Activated T-helper 1 cell treated with anti-CD3 and anti-CD28 coated beads, Interleukin-12 subunit alpha, Interleukin-12 subunit beta, Interleukin-2, Interleukin-4 antibody, amounts not matched to agents 30 ng/mL and 10 ng/mL and 1 ng/mL, durations not matched to agents 14 hours and 24 hours and 36 hours (primary cell): ENCODE measurements at regions not wholly inside any gene's neighbourhood (a gene's known extent, or its start where the extent isn't known, plus 50 kb on each side); places are given as distances from the start of the nearest gene placed in this dataset.
A peak's percentile ranks its signal among the peaks of the same experiment; 100 is the strongest.

Experiments
- DNase-seq: peaks from one replicate; pipeline ENCODE4 v3.0.0; 2021; ENCODE audit warnings: low spot score
- H3K27ac Mint-ChIP-seq: one replicate; pipeline ENCODE4 v1.8.0; 2021; ENCODE audit warnings: mild to moderate bottlenecking, mixed read lengths
- H3K27me3 Mint-ChIP-seq: one replicate; pipeline ENCODE4 v1.8.0; 2022; ENCODE audit warnings: mild to moderate bottlenecking, moderate library complexity, mixed read lengths; ENCODE audit not compliant: insufficient read depth
- H3K36me3 Mint-ChIP-seq: one replicate; pipeline ENCODE4 v1.8.0; 2021; ENCODE audit warnings: low read depth, mixed read lengths
- H3K4me1 Mint-ChIP-seq: one replicate; pipeline ENCODE4 v1.8.0; 2021; ENCODE audit warnings: low read depth, mixed read lengths
- H3K4me3 Mint-ChIP-seq: one replicate; pipeline ENCODE4 v1.8.0; 2021; ENCODE audit warnings: mild to moderate bottlenecking, moderate library complexity, mixed read lengths
- H3K9me3 Mint-ChIP-seq: one replicate; pipeline ENCODE4 v1.8.0; 2021; ENCODE audit warnings: mixed read lengths
- intact Hi-C: fragments of 100-400 bp; cut with micrococcal nuclease; formaldehyde crosslinking; loops from one replicate; pipeline ENCODE4 v1.15.1; 2024

DNA sequence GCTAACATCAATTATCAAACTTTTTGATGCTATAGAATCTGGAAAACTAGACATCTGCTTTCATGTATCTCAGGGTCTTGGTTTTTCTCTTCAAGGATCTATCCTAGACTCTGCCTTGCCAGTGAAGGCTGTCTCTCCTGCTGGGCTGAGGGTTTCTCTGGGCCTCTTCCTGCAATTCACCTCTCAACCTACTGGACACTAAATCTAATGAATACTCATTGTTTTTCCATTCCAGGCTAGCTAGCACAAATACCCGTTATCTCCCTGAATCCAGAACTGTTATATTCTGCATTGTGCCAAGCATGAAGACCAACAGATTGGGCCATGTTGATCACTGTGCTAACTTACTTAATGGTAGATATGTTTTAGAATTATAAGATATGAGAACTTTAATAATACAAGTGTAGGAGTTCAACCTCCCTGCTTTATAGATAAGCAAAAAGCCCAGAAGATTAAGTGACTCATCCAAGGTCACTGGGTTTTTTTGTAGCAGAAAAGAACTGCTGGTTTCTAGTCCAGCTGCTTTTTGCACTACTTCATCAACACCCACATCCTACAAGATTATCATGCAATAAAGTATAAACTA, 56.5 kb upstream of the RNF38 start:
- Mint-ChIP-seq H3K4me1 (peaks cover 49% of the 10 kb centered on the region), H3K27ac (no peak overlapping the region), H3K36me3 (peaks cover 8% of the 10 kb centered on the region), H3K27me3 (no peaks in the 10 kb centered on the region), H3K9me3 (no peaks in the 10 kb centered on the region), H3K4me3 (peak overlapping the region; percentile 43)
- no peak for DNase-seq
- intact Hi-C loops = no loop called here

DNA sequence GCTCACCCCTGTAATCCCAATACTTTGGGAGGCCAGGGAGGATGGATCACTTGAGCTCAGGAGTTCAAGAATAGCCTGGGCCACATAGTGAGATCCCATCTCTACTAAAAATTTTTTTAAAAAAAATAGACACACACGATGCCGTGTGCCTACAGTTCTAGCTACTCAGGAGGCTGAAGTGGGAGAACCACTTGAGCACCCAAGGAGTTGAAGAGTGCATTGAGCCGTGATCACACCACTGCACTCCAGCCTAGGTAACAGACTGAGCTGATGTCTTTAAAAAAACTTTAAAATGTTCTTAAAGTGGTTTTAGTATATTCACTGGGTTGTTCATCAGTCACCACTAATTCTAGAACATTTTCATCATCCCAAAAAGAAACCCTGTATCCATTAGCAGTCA, 51.9 kb upstream of the RNF38 start:
- no peaks in the 10 kb centered on the region for H3K27me3 Mint-ChIP-seq
- intact Hi-C loops = no loop called here
- no peak overlapping the region for H3K4me3 Mint-ChIP-seq
- H3K4me1 Mint-ChIP-seq = peaks cover 8% of the 10 kb centered on the region
- DNase-seq = no peak
- no peaks in the 10 kb centered on the region for H3K9me3 Mint-ChIP-seq
- H3K36me3 Mint-ChIP-seq = peaks cover 6% of the 10 kb centered on the region
- H3K27ac Mint-ChIP-seq = no peak overlapping the region

DNA sequence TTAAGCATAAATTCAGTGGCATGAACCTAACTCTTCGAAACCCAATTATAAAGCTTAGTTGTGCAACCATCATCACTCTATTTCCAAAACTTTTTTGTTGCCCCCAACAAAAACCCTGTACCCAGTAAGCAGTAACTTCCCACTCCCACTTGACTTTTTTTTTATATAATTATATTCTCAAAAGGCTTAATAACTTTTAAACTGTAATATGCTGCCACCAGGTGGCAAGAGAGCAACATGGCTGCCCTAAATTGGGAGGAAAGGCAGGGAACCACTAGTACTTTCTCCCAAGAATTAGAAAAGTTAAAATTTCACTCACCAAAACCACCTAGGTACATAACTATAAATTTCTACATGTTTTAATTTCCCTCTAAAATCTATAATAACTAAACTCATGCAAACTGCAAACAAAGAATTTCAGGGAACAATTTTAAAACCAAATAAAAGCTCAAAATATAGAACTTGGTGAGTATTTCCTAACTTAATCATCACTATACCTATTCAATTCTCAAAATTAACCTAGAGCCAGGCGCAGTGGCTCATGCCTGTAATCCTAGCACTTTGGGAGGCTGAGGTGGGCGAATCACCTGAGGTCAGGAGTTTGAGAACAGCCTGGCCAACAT, 50.2 kb upstream of the RNF38 start:
- intact Hi-C loops = loop anchor here (1.0 kb wide), 3 partner anchors 8 to 105 kb away; no protein-coding TSS in a partner anchor
- DNase-seq = no peak
- Mint-ChIP-seq H3K27me3 (no peaks in the 10 kb centered on the region), H3K4me1 (no peaks in the 10 kb centered on the region), H3K36me3 (peaks cover 3% of the 10 kb centered on the region), H3K9me3 (no peaks in the 10 kb centered on the region), H3K27ac (no peak overlapping the region), H3K4me3 (no peak overlapping the region)
